Fibroblast of lung (primary cell): ENCODE measurements at regions not wholly inside any gene's neighbourhood (a gene's known extent, or its start where the extent isn't known, plus 50 kb on each side); places are given as distances from the start of the nearest gene placed in this dataset.

Experiments used
- EZH2 ChIP-seq: IDR thresholded peaks from 2 replicates; pipeline ENCODE4 v1.5.1; 2012; ENCODE audit warnings: low read length, control low read depth, mild to moderate bottlenecking; ENCODE audit errors: missing control alignments
- TF ChIP-seq, protein P1 (sequence below), 2 donors: IDR thresholded peaks in 1 of 2; conservative IDR thresholded peaks in 1 of 2; 1 replicate in 1 of 2; 2 replicates in 1 of 2; pipeline ENCODE4 v1.5.1; 2011 to 2012; ENCODE audit warnings: low read length in 2 of 2, control low read depth in 1 of 2, inconsistent platforms in 1 of 2, low read depth in 1 of 2, mild to moderate bottlenecking in 1 of 2

GRCh38 chr13:34654203-34654602, 287.9 kb upstream of the NBEA start:
- TF ChIP-seq EZH2, result no peak
- TF ChIP-seq, protein P1, sequence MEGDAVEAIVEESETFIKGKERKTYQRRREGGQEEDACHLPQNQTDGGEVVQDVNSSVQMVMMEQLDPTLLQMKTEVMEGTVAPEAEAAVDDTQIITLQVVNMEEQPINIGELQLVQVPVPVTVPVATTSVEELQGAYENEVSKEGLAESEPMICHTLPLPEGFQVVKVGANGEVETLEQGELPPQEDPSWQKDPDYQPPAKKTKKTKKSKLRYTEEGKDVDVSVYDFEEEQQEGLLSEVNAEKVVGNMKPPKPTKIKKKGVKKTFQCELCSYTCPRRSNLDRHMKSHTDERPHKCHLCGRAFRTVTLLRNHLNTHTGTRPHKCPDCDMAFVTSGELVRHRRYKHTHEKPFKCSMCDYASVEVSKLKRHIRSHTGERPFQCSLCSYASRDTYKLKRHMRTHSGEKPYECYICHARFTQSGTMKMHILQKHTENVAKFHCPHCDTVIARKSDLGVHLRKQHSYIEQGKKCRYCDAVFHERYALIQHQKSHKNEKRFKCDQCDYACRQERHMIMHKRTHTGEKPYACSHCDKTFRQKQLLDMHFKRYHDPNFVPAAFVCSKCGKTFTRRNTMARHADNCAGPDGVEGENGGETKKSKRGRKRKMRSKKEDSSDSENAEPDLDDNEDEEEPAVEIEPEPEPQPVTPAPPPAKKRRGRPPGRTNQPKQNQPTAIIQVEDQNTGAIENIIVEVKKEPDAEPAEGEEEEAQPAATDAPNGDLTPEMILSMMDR (conservative IDR thresholded peaks at IDR 0.05 in 1 of 2, IDR thresholded peaks at IDR 0.05 in 1 of 2; ENCODE audit: low read depth in 1 of 2, low read length in 2 of 2), result no peak
